Esophagus mucosa (tissue), 1 donor: ENCODE measurements at regions not wholly inside any gene's neighbourhood (a gene's known extent, or its start where the extent isn't known, plus 50 kb on each side); places are given as distances from the start of the nearest gene placed in this dataset.

Experiments
- ATAC-seq: fragments of 200-7000 bp; cut with Tn5 transposase; one replicate; pipeline ENCODE4 v1.9.1; 2020
- donor health status: DM: yes; HTN: yes; CAD: no.

- ATAC-seq, result no peak
Measured at GRCh38 chr2:146207417-146207816, 1637.4 kb upstream of the ACVR2A start.

GRCh38 chr2:146203064-146203624 lies 1641.7 kb upstream of the ACVR2A start:
- no peak for ATAC-seq

GRCh38 chr2:146193619-146194018 lies 1651.2 kb upstream of the ACVR2A start:
- no peak for ATAC-seq

- ATAC-seq, result no peak
Measured at GRCh38 chr2:146189541-146189940, 1655.3 kb upstream of the ACVR2A start.

- ATAC-seq, result no peak
Measured at GRCh38 chr2:146173934-146174333, 1654.0 kb upstream of the ZEB2 start.

- ATAC-seq, result no peak
Measured at GRCh38 chr2:146161256-146161882, 1641.5 kb upstream of the ZEB2 start.

GRCh38 chr2:146158072-146158674 lies 1638.3 kb upstream of the ZEB2 start:
- ATAC-seq, result no peak

GRCh38 chr2:146147448-146148012 lies 1627.6 kb upstream of the ZEB2 start:
- ATAC-seq, result no peak

GRCh38 chr2:146143971-146144370 lies 1624.1 kb upstream of the ZEB2 start:
- no peak for ATAC-seq

GRCh38 chr2:146138820-146139219 lies 1618.9 kb upstream of the ZEB2 start:
- ATAC-seq, result no peak

- peak; percentile 31 for ATAC-seq
Measured at GRCh38 chr2:146135245-146135644, 1615.3 kb upstream of the ZEB2 start.

- no peak for ATAC-seq
Measured at GRCh38 chr2:146131785-146132184, 1611.9 kb upstream of the ZEB2 start.

- ATAC-seq, result no peak
Measured at GRCh38 chr2:146131048-146131447, 1611.1 kb upstream of the ZEB2 start.

GRCh38 chr2:146130290-146130689 lies 1610.4 kb upstream of the ZEB2 start:
- ATAC-seq, result no peak

- no peak for ATAC-seq
Measured at GRCh38 chr2:146129231-146129630, 1609.3 kb upstream of the ZEB2 start.

- ATAC-seq, result no peak
Measured at GRCh38 chr2:146128216-146128615, 1608.3 kb upstream of the ZEB2 start.

GRCh38 chr2:146125551-146125950 lies 1605.6 kb upstream of the ZEB2 start:
- ATAC-seq, result no peak

GRCh38 chr2:146124741-146125140 lies 1604.8 kb upstream of the ZEB2 start:
- ATAC-seq, result no peak

GRCh38 chr2:146123714-146124113 lies 1603.8 kb upstream of the ZEB2 start:
- ATAC-seq, result no peak

- ATAC-seq, result no peak
Measured at GRCh38 chr2:146123256-146123655, 1603.3 kb upstream of the ZEB2 start.

- ATAC-seq, result no peak
Measured at GRCh38 chr2:146119586-146119985, 1599.7 kb upstream of the ZEB2 start.

GRCh38 chr2:146108993-146109392 lies 1589.1 kb upstream of the ZEB2 start:
- no peak for ATAC-seq

GRCh38 chr2:146094185-146094584 lies 1574.3 kb upstream of the ZEB2 start:
- ATAC-seq, result no peak

GRCh38 chr2:146081459-146081858 lies 1561.5 kb upstream of the ZEB2 start:
- no peak for ATAC-seq
